ENCODE measurements at regions not wholly inside any gene's neighbourhood (a gene's known extent, or its start where the extent isn't known, plus 50 kb on each side); places are given as distances from the start of the nearest gene placed in this dataset.

DNA sequence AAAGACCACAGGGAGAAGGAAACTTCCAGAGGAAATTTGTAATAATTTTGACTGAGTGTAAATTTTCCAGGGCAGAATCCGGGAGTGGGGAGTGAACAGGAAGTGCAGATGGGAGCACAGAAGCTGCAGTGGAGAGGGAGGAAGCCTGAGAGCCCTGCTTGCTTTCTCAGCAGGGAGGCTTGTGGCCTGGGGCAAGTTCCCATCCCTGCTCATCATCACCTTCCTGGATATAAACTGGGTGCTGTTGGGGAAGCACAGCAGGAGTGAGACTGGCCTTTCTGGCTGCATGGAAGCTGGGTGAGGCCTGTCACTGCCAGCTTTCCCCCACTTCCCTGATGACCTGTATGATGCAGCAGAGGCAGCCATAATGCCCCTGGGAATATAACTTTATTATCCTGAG is 532.9 kb downstream of the SLITRK6 start:
- Histone ChIP-seq H3K79me2 (ENCODE audit: insufficient read depth, low read depth, low read length) (no peaks in the 10 kb centered on the region), H3K36me3 (ENCODE audit: insufficient read depth, low read length) (no peaks in the 10 kb centered on the region), H3K9me2 (ENCODE audit: insufficient read depth, low read length) (no peaks in the 10 kb centered on the region), H3K4me2 (ENCODE audit: low read length) (no peak overlapping the region), H3K27ac (ENCODE audit: low read depth, low read length, poor library complexity, severe bottlenecking) (no peak overlapping the region), H2AFZ (ENCODE audit: low read length) (no peak overlapping the region), H3K9me3 (ENCODE audit: low read length) (no peaks in the 10 kb centered on the region), H3K4me1 (ENCODE audit: insufficient read depth, low read length, poor library complexity, severe bottlenecking) (no peaks in the 10 kb centered on the region), H4K20me1 (ENCODE audit: insufficient read depth, low read length) (no peaks in the 10 kb centered on the region), H3K4me3 (ENCODE audit: low read depth, low read length, poor library complexity, severe bottlenecking) (no peak overlapping the region)
- TF ChIP-seq, protein P1, sequence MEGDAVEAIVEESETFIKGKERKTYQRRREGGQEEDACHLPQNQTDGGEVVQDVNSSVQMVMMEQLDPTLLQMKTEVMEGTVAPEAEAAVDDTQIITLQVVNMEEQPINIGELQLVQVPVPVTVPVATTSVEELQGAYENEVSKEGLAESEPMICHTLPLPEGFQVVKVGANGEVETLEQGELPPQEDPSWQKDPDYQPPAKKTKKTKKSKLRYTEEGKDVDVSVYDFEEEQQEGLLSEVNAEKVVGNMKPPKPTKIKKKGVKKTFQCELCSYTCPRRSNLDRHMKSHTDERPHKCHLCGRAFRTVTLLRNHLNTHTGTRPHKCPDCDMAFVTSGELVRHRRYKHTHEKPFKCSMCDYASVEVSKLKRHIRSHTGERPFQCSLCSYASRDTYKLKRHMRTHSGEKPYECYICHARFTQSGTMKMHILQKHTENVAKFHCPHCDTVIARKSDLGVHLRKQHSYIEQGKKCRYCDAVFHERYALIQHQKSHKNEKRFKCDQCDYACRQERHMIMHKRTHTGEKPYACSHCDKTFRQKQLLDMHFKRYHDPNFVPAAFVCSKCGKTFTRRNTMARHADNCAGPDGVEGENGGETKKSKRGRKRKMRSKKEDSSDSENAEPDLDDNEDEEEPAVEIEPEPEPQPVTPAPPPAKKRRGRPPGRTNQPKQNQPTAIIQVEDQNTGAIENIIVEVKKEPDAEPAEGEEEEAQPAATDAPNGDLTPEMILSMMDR (conservative IDR thresholded peaks at IDR 0.05; ENCODE audit: low read length), result no peak
- no peak for TF ChIP-seq EZH2phosphoT487 (IDR thresholded peaks at IDR 0.05; ENCODE audit: borderline replicate concordance, low read depth, low read length)
- DNase-seq (ENCODE audit: low spot score), result no peak
- ChIA-PET CTCF (ENCODE audit: unreplicated experiment) (no interaction called here), POLR2A (interaction anchor here (0.6 kb wide), 1 partner anchor 77 kb away, joined by 3 read pairs; no protein-coding TSS in a partner anchor)
- intact Hi-C loops (cut with micrococcal nuclease; ENCODE audit: unreplicated experiment), result no loop called here
- no TSS peak for BruUV-seq (replicated peaks)

DNA sequence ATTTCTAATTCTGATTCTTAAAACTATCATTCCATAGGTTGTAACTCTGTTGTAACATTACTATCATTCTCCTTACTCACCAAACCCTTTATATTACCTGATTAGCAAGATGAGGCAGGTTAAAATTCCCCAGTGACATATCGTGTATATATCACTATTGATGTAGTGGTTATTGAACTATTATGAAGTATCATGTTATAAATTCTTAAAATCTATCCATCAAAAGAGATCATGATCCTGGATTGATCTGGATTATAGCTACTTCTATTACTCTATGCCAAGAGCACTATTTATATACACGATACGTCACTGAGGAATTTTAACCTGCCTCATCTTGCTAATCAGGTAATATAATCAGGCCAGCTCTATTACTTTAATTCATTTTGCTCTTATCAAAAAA is 533.9 kb downstream of the SLITRK6 start:
- TF ChIP-seq EZH2phosphoT487 (IDR thresholded peaks at IDR 0.05; ENCODE audit: borderline replicate concordance, low read depth, low read length), result no peak
- TF ChIP-seq, protein P1 (conservative IDR thresholded peaks at IDR 0.05; ENCODE audit: low read length), result no peak
- no peak overlapping the region for H3K4me2 ChIP-seq (ENCODE audit: low read length)
- H3K36me3 ChIP-seq (ENCODE audit: insufficient read depth, low read length), result no peaks in the 10 kb centered on the region
- intact Hi-C loops (cut with micrococcal nuclease; ENCODE audit: unreplicated experiment), result no loop called here
- H3K79me2 ChIP-seq (ENCODE audit: insufficient read depth, low read depth, low read length), result no peaks in the 10 kb centered on the region
- CTCF ChIA-PET (ENCODE audit: unreplicated experiment), result no interaction called here
- no peak overlapping the region for H2AFZ ChIP-seq (ENCODE audit: low read length)
- H3K4me3 ChIP-seq (ENCODE audit: low read depth, low read length, poor library complexity, severe bottlenecking), result no peak overlapping the region
- POLR2A ChIA-PET, result interaction anchor here (0.8 to 1.0 kb wide), 3 partner anchors 11 to 20 kb away, joined by 3 to 4 read pairs (median 3); no protein-coding TSS in a partner anchor
- no peaks in the 10 kb centered on the region for H3K9me2 ChIP-seq (ENCODE audit: insufficient read depth, low read length)
- no peak for DNase-seq (ENCODE audit: low spot score)
- no peaks in the 10 kb centered on the region for H4K20me1 ChIP-seq (ENCODE audit: insufficient read depth, low read length)
- no peak overlapping the region for H3K27ac ChIP-seq (ENCODE audit: low read depth, low read length, poor library complexity, severe bottlenecking)
- H3K4me1 ChIP-seq (ENCODE audit: insufficient read depth, low read length, poor library complexity, severe bottlenecking), result no peaks in the 10 kb centered on the region
- H3K9me3 ChIP-seq (ENCODE audit: low read length), result no peaks in the 10 kb centered on the region
- no TSS peak for BruUV-seq (replicated peaks)

DNA sequence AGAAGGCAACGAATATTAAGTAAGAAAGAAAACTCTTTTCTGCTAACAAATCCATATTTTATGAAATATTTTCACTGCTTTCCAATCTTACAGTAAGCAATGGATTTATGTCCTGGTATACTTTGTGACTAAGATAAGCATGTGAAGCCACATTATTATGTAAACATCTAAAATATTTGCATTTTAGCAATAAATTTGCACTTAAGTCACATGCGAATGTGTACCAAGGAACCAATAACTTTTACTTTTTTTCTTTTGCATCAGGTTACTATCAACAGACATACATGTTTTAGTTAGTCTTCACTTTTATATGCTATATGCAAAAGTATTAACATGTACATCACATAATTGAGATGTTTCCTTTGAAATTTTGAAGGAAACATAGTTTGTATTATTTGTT is 536.7 kb downstream of the SLITRK6 start:
- Histone ChIP-seq H3K4me1 (ENCODE audit: insufficient read depth, low read length, poor library complexity, severe bottlenecking) (no peaks in the 10 kb centered on the region), H3K79me2 (ENCODE audit: insufficient read depth, low read depth, low read length) (no peaks in the 10 kb centered on the region), H2AFZ (ENCODE audit: low read length) (no peak overlapping the region), H3K9me3 (ENCODE audit: low read length) (no peaks in the 10 kb centered on the region), H3K27ac (ENCODE audit: low read depth, low read length, poor library complexity, severe bottlenecking) (no peak overlapping the region), H3K4me2 (ENCODE audit: low read length) (no peak overlapping the region), H4K20me1 (ENCODE audit: insufficient read depth, low read length) (no peaks in the 10 kb centered on the region), H3K4me3 (ENCODE audit: low read depth, low read length, poor library complexity, severe bottlenecking) (no peak overlapping the region), H3K36me3 (ENCODE audit: insufficient read depth, low read length) (no peaks in the 10 kb centered on the region), H3K9me2 (ENCODE audit: insufficient read depth, low read length) (no peaks in the 10 kb centered on the region)
- intact Hi-C loops (cut with micrococcal nuclease; ENCODE audit: unreplicated experiment), result no loop called here
- CTCF ChIA-PET (ENCODE audit: unreplicated experiment), result no interaction called here
- no peak for DNase-seq (ENCODE audit: low spot score)
- no peak for TF ChIP-seq EZH2phosphoT487 (IDR thresholded peaks at IDR 0.05; ENCODE audit: borderline replicate concordance, low read depth, low read length)
- TF ChIP-seq, protein P1 (conservative IDR thresholded peaks at IDR 0.05; ENCODE audit: low read length), result no peak
- POLR2A ChIA-PET, result no interaction called here
- BruUV-seq (replicated peaks), result no TSS peak
